ENCODE measurements at regions not wholly inside any gene's neighbourhood (a gene's known extent, or its start where the extent isn't known, plus 50 kb on each side); places are given as distances from the start of the nearest gene placed in this dataset.

DNA sequence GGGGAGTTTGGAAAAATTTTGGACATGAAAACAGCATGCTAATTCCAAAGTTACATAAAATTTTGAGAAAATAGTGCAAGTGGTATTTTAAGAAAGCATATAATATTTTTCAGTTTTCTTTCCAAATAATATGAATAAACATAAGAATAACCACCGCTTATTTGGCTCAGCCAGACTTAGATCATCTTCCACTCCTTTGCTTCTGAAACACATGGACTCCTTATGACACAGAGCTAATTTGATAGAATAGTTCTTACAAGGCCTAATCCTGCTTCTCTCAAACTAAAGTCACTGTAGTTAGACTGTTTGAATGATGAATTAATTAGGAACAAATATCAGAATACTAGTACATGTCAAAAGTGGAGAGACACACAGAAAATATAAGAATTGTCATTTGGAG is 165.5 kb downstream of the POSTN start:
- Mint-ChIP-seq H3K27me3 (ENCODE audit: unreplicated experiment) (no peaks in the 10 kb centered on the region), H3K36me3 (ENCODE audit: low read depth, unreplicated experiment) (no peaks in the 10 kb centered on the region), H3K9me3 (ENCODE audit: unreplicated experiment) (no peaks in the 10 kb centered on the region), H3K4me3 (ENCODE audit: unreplicated experiment) (no peak overlapping the region), H3K4me1 (ENCODE audit: unreplicated experiment) (no peaks in the 10 kb centered on the region), H3K27ac (ENCODE audit: unreplicated experiment) (no peak overlapping the region)
- TF ChIP-seq CTCF (IDR thresholded peaks at IDR 0.05; ENCODE audit: unreplicated experiment), result no peak
- DNase-seq (ENCODE audit: low spot score), result no peak

GRCh38 chr13:37429976-37430375 is 168.6 kb downstream of the POSTN start:
- Mint-ChIP-seq H3K27ac (ENCODE audit: unreplicated experiment) (no peak overlapping the region), H3K27me3 (ENCODE audit: unreplicated experiment) (no peaks in the 10 kb centered on the region), H3K36me3 (ENCODE audit: low read depth, unreplicated experiment) (no peaks in the 10 kb centered on the region), H3K4me1 (ENCODE audit: unreplicated experiment) (no peaks in the 10 kb centered on the region), H3K4me3 (ENCODE audit: unreplicated experiment) (no peak overlapping the region), H3K9me3 (ENCODE audit: unreplicated experiment) (no peaks in the 10 kb centered on the region)
- no peak for DNase-seq (ENCODE audit: low spot score)
- no peak for TF ChIP-seq CTCF (IDR thresholded peaks at IDR 0.05; ENCODE audit: unreplicated experiment)

GRCh38 chr13:37427843-37428494 is 170.6 kb downstream of the POSTN start:
- Mint-ChIP-seq H3K27me3 (ENCODE audit: unreplicated experiment) (peaks cover under 1% of the 10 kb centered on the region), H3K9me3 (ENCODE audit: unreplicated experiment) (no peaks in the 10 kb centered on the region), H3K4me1 (ENCODE audit: unreplicated experiment) (no peaks in the 10 kb centered on the region)

DNA sequence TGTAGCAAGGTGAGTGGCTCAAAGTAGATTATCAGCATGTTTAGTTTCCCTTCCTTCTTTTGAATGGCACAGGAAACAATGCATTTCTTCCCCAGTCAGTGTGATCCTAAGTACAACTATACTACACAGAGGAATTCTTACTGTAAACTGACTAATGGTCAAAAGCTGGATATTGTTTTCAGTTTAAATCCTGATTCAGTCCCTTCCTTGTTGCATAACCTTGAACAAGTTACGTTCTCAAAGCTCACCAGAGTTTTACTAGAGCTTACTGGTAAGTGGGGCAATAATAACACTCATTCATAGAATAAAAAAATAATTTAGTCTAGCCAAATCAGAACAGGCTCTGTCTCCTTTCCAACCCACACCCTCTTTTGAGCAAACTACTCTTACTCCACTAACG is 180.1 kb downstream of the POSTN start:
- Mint-ChIP-seq H3K36me3 (ENCODE audit: low read depth, unreplicated experiment) (no peaks in the 10 kb centered on the region), H3K27me3 (ENCODE audit: unreplicated experiment) (peaks cover 3% of the 10 kb centered on the region), H3K4me1 (ENCODE audit: unreplicated experiment) (peaks cover 18% of the 10 kb centered on the region), H3K4me3 (ENCODE audit: unreplicated experiment) (no peak overlapping the region), H3K9me3 (ENCODE audit: unreplicated experiment) (no peaks in the 10 kb centered on the region), H3K27ac (ENCODE audit: unreplicated experiment) (no peak overlapping the region)
- TF ChIP-seq CTCF (IDR thresholded peaks at IDR 0.05; ENCODE audit: unreplicated experiment), result no peak
- DNase-seq (ENCODE audit: low spot score), result no peak

More at GRCh38 chr13:37427843-37428494, 170.6 kb downstream of the POSTN start:
- H3K4me3 Mint-ChIP-seq (ENCODE audit: unreplicated experiment), result no peak overlapping the region
- no peak for DNase-seq (ENCODE audit: low spot score)
- no peak overlapping the region for H3K27ac Mint-ChIP-seq (ENCODE audit: unreplicated experiment)
- TF ChIP-seq CTCF (IDR thresholded peaks at IDR 0.05; ENCODE audit: unreplicated experiment), result no peak
- H3K36me3 Mint-ChIP-seq (ENCODE audit: low read depth, unreplicated experiment), result no peaks in the 10 kb centered on the region

DNA sequence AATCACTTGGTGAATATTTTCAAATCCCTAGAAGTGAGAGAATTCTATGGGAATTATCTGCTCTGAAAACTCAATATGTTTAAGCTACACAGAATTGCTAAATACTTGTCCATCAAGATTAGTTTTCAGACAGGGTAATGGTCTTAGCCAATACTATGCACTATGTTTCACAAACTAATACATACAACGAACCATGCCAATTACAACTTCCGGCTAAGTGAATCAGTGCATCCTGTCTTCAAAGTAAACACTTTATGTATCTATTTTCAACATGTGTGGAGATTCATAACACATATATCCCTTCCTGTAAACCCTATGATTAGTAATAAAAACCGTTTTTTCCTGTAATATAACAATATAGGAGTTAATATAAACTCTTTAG is 181.5 kb downstream of the POSTN start:
- no peaks in the 10 kb centered on the region for H3K9me3 Mint-ChIP-seq (ENCODE audit: unreplicated experiment)
- no peak overlapping the region for H3K4me3 Mint-ChIP-seq (ENCODE audit: unreplicated experiment)
- no peaks in the 10 kb centered on the region for H3K36me3 Mint-ChIP-seq (ENCODE audit: low read depth, unreplicated experiment)
- no peak for TF ChIP-seq CTCF (IDR thresholded peaks at IDR 0.05; ENCODE audit: unreplicated experiment)
- no peak for DNase-seq (ENCODE audit: low spot score)
- H3K4me1 Mint-ChIP-seq (ENCODE audit: unreplicated experiment), result peaks cover 29% of the 10 kb centered on the region
- no peak overlapping the region for H3K27ac Mint-ChIP-seq (ENCODE audit: unreplicated experiment)
- H3K27me3 Mint-ChIP-seq (ENCODE audit: unreplicated experiment), result peaks cover 1% of the 10 kb centered on the region

Measured in endothelial cell (in vitro differentiated cells).